NB4 (cell line): ENCODE measurements at regions not wholly inside any gene's neighbourhood (a gene's known extent, or its start where the extent isn't known, plus 50 kb on each side); places are given as distances from the start of the nearest gene placed in this dataset.

Experiments
- CTCF ChIP-seq: IDR thresholded peaks from one replicate; pipeline ENCODE4 v1.5.1; 2012; ENCODE audit warnings: low read depth, low read length
- MAX ChIP-seq: IDR thresholded peaks from 2 replicates; pipeline ENCODE4 v1.6.1; 2011; ENCODE audit warnings: low read depth, low read length
- MYC ChIP-seq: IDR thresholded peaks from 2 replicates; pipeline ENCODE4 v1.6.1; 2011; ENCODE audit warnings: low read depth, low read length
- POLR2A ChIP-seq: IDR thresholded peaks from 2 replicates; pipeline ENCODE4 v1.6.1; 2011; ENCODE audit warnings: mild to moderate bottlenecking; ENCODE audit not compliant: insufficient read length; ENCODE audit errors: extremely low read depth

GRCh38 chr3:30467596-30468238 is 138.7 kb upstream of the TGFBR2 start:
- no peak for TF ChIP-seq CTCF
- no peak for TF ChIP-seq POLR2A
- TF ChIP-seq MAX, result no peak
- no peak for TF ChIP-seq MYC
